Psoas muscle (tissue), 7 donors: ENCODE measurements at regions not wholly inside any gene's neighbourhood (a gene's known extent, or its start where the extent isn't known, plus 50 kb on each side); places are given as distances from the start of the nearest gene placed in this dataset.

Source experiments
- ATAC-seq, 4 donors: fragments of 200-7000 bp; cut with Tn5 transposase; one replicate each; pipeline ENCODE4 v1.9.1; 2020; ENCODE audit warnings: moderate library complexity in 3 of 4, mild to moderate bottlenecking in 2 of 4
- DNase-seq, 2 donors: peaks; one replicate each; pipeline ENCODE4 v3.0.0-alpha.2; 2020
- H3K27ac ChIP-seq: fragments of 200-600 bp; one replicate; pipeline ENCODE4 v1.8.0; 2022
- H3K27me3 ChIP-seq, 3 donors: fragments of 200-600 bp in 1 of 3; one replicate each; pipeline versions ENCODE4 v1.6.1 to v1.8.0; 2013 to 2022; ENCODE audit warnings: low read length in 2 of 3, mild to moderate bottlenecking in 2 of 3, moderate library complexity in 1 of 3; ENCODE audit not compliant: insufficient read depth in 3 of 3
- H3K36me3 ChIP-seq, 2 donors: fragments of 200-600 bp in 1 of 2; one replicate each; pipeline versions ENCODE4 v1.6.1 to v1.8.0; 2013 to 2022; ENCODE audit warnings: low read depth in 1 of 2, mild to moderate bottlenecking in 1 of 2, moderate library complexity in 1 of 2; ENCODE audit not compliant: insufficient read depth in 1 of 2
- H3K4me1 ChIP-seq: fragments of 200-600 bp; one replicate; pipeline ENCODE4 v1.8.0; 2022
- H3K4me3 ChIP-seq: fragments of 200-600 bp; one replicate; pipeline ENCODE4 v1.8.0; 2022; ENCODE audit warnings: mild to moderate bottlenecking
- H3K9me3 ChIP-seq: fragments of 200-600 bp; one replicate; pipeline ENCODE4 v1.8.0; 2022
- WGBS, 3 donors: extraction: QIAGEN DNeasy Blood & Tissue Kit; methylation state at CpG; one replicate each; pipeline versions ENCODE4 v1.1.6 to v1.1.7; 2013; 5-methylcytosine and 5-hydroxymethylcytosine counted together
- intact Hi-C, 2 donors: fragments of 100-400 bp; cut with DNase I; formaldehyde crosslinking; loops; one replicate each; pipeline versions ENCODE4 v1.11.0 to v1.14.2; 2022
- TF ChIP-seq, protein P1 (sequence below): fragments of 200-600 bp; IDR thresholded peaks from one replicate; pipeline ENCODE4 v1.8.0; 2022; ENCODE audit warnings: antibody characterized with exemption
- donor health status: healthy with polysubstance abuse.
- donor health status: DM: no; HTN: no; CAD: no; lungs with moderate emphysema.
- donor health status: Bipolar disorder and iron deficiency.
- donor health status: healthy.
- donor health status: DM: yes; HTN: yes; CAD: no.
- donor health status: DM: no; HTN: no; CAD: no.
- donor health status: DM: yes; HTN: yes; CAD: no.

DNA sequence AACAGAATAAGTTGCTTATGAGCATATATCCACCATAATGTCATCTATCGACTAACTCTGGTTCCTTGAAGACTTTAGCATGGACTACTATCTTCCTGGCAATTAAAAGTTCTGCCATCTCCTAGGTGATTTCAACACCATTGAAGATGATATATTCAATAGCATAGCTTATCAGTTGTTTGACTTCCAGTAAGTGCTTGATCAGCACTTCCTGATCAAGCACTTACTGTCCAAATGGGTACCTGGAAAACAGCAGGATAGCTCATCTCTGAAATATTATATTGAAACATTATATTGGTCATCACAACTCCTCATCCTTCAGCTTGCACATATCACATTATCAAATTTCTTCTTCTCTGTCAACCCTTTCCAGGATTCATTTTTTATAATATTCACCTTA is 75.5 kb upstream of the HMGCLL1 start:
- no peak overlapping the region for H3K4me3 ChIP-seq
- peaks cover 3% of the 10 kb centered on the region for H3K9me3 ChIP-seq
- ATAC-seq = no peak
- intact Hi-C loops = no loop called here
- H3K27me3 ChIP-seq = no peaks in the 10 kb centered on the region
- TF ChIP-seq, protein P1, sequence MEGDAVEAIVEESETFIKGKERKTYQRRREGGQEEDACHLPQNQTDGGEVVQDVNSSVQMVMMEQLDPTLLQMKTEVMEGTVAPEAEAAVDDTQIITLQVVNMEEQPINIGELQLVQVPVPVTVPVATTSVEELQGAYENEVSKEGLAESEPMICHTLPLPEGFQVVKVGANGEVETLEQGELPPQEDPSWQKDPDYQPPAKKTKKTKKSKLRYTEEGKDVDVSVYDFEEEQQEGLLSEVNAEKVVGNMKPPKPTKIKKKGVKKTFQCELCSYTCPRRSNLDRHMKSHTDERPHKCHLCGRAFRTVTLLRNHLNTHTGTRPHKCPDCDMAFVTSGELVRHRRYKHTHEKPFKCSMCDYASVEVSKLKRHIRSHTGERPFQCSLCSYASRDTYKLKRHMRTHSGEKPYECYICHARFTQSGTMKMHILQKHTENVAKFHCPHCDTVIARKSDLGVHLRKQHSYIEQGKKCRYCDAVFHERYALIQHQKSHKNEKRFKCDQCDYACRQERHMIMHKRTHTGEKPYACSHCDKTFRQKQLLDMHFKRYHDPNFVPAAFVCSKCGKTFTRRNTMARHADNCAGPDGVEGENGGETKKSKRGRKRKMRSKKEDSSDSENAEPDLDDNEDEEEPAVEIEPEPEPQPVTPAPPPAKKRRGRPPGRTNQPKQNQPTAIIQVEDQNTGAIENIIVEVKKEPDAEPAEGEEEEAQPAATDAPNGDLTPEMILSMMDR = no peak
- H3K4me1 ChIP-seq = no peaks in the 10 kb centered on the region
- 91 to 98% (median 93%) methylated on average over 1 of the region's 1 CpG for WGBS, 3 donors
- no peak for DNase-seq
- no peaks in the 10 kb centered on the region for H3K36me3 ChIP-seq
- no peak overlapping the region for H3K27ac ChIP-seq

DNA sequence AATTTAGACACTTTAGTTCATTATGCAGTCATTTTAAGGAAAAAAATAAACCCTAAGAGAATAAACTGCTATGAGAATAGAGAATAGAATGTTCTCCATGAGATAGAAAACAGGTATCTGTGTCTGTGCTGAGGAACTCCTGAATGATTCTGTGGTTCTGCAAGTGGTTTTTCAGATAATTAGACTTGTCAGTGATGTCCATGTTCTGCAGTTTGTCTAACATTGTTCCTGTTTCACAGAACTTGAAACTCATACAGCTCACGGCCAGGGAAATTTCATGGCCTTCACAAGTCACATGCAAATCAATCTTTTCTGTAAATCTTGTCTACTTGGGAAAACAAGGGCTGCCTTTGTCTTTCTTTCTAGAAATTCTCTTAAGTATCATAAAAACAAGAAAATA is 73.4 kb upstream of the HMGCLL1 start:
- no peaks in the 10 kb centered on the region for H3K27me3 ChIP-seq
- WGBS, 3 donors = 18 to 31% (median 22%) methylated on average over 1 of the region's 1 CpG

DNA sequence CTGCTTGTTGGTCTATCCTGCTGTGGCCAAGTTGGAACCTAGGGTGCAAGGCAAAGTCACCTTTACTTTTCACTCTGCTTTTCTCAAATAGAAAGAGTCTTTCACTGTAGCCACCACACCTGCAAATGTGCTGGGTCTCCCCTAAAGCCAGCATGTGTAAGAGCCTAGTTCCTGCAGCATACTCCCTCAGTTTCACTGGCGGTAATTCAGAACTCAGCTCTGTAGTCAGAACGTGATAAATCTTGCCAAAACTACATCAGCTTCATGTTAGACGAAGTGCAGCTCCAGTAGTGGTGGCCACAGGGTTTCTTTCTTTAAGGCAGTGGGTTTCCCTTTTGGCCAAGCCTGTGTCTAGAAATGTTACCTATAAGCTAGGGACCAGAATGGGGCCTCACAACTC is 72.0 kb upstream of the HMGCLL1 start:
- TF ChIP-seq, protein P1 = no peak
- H3K4me3 ChIP-seq = no peak overlapping the region
- H3K36me3 ChIP-seq = no peaks in the 10 kb centered on the region
- ATAC-seq (no peak), DNase-seq (no peak)
- no peak overlapping the region for H3K27ac ChIP-seq
- no peaks in the 10 kb centered on the region for H3K27me3 ChIP-seq
- H3K9me3 ChIP-seq = no peaks in the 10 kb centered on the region
- H3K4me1 ChIP-seq = no peaks in the 10 kb centered on the region
- WGBS, 3 donors = 56 to 67% (median 62%) methylated on average over 3 of the region's 3 CpGs
- intact Hi-C loops = no loop called here

More for the DNA sequence above, 73.4 kb upstream of the HMGCLL1 start:
- intact Hi-C loops = no loop called here
- Histone ChIP-seq H3K36me3 (no peaks in the 10 kb centered on the region), H3K9me3 (peaks cover under 1% of the 10 kb centered on the region), H3K4me1 (no peaks in the 10 kb centered on the region), H3K27ac (no peak overlapping the region), H3K4me3 (no peak overlapping the region)
- ATAC-seq (no peak), DNase-seq (no peak)
- TF ChIP-seq, protein P1 = no peak

DNA sequence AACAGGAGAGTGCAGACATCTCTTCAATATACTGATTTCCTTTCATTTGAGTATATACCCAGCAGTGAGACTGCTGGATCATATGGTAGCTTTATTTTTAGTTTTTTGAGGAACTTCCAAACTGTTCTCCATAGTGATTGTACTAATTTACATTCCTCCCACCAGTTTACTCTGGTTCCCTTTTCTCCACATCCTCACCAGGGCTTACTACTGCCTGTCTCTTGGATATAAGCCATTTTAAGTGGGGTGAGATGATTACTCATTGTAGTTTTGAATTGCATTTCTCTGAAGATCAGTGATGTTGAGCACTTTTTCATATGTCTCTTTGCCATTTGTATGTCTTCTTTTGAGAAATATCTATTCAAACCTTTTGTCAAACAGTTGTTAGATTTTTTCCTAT is 64.9 kb upstream of the HMGCLL1 start:
- Histone ChIP-seq H3K36me3 (no peaks in the 10 kb centered on the region), H3K9me3 (peaks cover 10% of the 10 kb centered on the region), H3K4me1 (no peaks in the 10 kb centered on the region), H3K27ac (no peak overlapping the region), H3K4me3 (no peak overlapping the region), H3K27me3 (no peaks in the 10 kb centered on the region)
- TF ChIP-seq, protein P1 = no peak
- intact Hi-C loops = no loop called here
- no peak for ATAC-seq
- DNase-seq = no peak

DNA sequence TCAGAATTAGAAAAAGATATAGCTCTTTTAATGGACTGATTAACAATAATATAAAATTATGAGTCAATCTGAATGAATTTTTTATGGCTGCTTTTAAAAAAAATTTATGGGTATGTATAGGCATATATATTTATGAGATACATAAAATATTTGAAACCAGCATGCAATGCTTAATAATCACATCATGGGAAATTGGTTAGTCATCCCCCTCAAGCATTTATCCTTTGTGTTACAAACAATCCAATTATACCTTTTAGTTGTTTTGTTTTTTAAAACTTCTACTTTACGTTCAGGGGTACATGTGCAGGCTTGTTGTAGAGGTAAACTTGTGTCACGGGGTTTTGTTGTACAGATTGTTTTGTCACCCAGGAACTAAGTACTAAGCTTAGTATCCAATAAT is 63.4 kb upstream of the HMGCLL1 start:
- H3K27me3 ChIP-seq = no peaks in the 10 kb centered on the region
- no peak for DNase-seq
- H3K4me3 ChIP-seq = no peak overlapping the region
- intact Hi-C loops = no loop called here
- peaks cover 10% of the 10 kb centered on the region for H3K9me3 ChIP-seq
- no peaks in the 10 kb centered on the region for H3K4me1 ChIP-seq
- WGBS, 3 donors = 89 to 98% (median 97%) methylated on average over 2 of the region's 2 CpGs
- TF ChIP-seq, protein P1 = no peak
- no peak overlapping the region for H3K27ac ChIP-seq
- ATAC-seq = no peak
- H3K36me3 ChIP-seq = no peaks in the 10 kb centered on the region
